BLaER1 treated with 17β-estradiol and CSF1 and Interleukin-3, amounts not matched to agents 10 nM and 100 nM (cell line): ENCODE measurements at regions not wholly inside any gene's neighbourhood (a gene's known extent, or its start where the extent isn't known, plus 50 kb on each side); places are given as distances from the start of the nearest gene placed in this dataset.

Experiments
- H3K27ac ChIP-seq, 11 experiments: shearing (Covaris generic); formaldehyde crosslinking; 2 replicates each; pipeline ENCODE4 v1.8.1; 2022
- H3K27me3 ChIP-seq, 11 experiments: shearing (Covaris generic); formaldehyde crosslinking; 2 replicates each; pipeline ENCODE4 v1.8.1; 2022
- H3K36me3 ChIP-seq, 11 experiments: shearing (Covaris generic); formaldehyde crosslinking; 2 replicates each; pipeline ENCODE4 v1.8.1; 2022
- H3K4me1 ChIP-seq, 10 experiments: shearing (Covaris generic); formaldehyde crosslinking; 2 replicates each; pipeline ENCODE4 v1.8.1; 2022
- H3K4me2 ChIP-seq, 11 experiments: shearing (Covaris generic); formaldehyde crosslinking; 2 replicates each; pipeline ENCODE4 v1.8.1; 2022
- H3K4me3 ChIP-seq, 10 experiments: shearing (Covaris generic); formaldehyde crosslinking; 2 replicates each; pipeline ENCODE4 v1.8.1; 2022
- H3K9ac ChIP-seq, 11 experiments: shearing (Covaris generic); formaldehyde crosslinking; 2 replicates each; pipeline ENCODE4 v1.8.1; 2022
- H3K9me3 ChIP-seq, 11 experiments: shearing (Covaris generic); formaldehyde crosslinking; replicated peaks in 1 of 11; 2 replicates each; pipeline ENCODE4 v1.8.1; 2022
- H4K20me1 ChIP-seq, 11 experiments: shearing (Covaris generic); formaldehyde crosslinking; 2 replicates each; pipeline ENCODE4 v1.8.1; 2022
- Cebpa-rat ChIP-seq, 11 experiments: shearing (Covaris generic); IDR thresholded peaks; 2 replicates each; pipeline ENCODE4 v1.8.1; 2022

- Histone ChIP-seq H3K27ac (no peak overlapping the region), H3K4me2 (peak overlapping the region in 1 of 11 experiments; percentile 97; a peak in 1 of 22 replicates)
Observed at GRCh38 chr19:28285917-28286316, 927.0 kb downstream of the UQCRFS1 start.

GRCh38 chr19:28285078-28285477 lies 927.9 kb downstream of the UQCRFS1 start:
- Histone ChIP-seq H3K9me3 (peaks cover 8 to 26% (median 13%) of the 10 kb centered on the region in 11 experiments; a peak in 15 of 22 replicates), H3K4me3 (no peak overlapping the region), H3K36me3 (no peaks in the 10 kb centered on the region), H3K27me3 (no peaks in the 10 kb centered on the region), H3K27ac (no peak overlapping the region), H4K20me1 (no peaks in the 10 kb centered on the region), H3K4me1 (peaks cover 13 to 41% (median 37%) of the 10 kb centered on the region in 10 experiments), H3K9ac (no peak overlapping the region), H3K4me2 (no peak overlapping the region)
- no peak for TF ChIP-seq Cebpa-rat (IDR thresholded peaks at IDR 0.05)

More at GRCh38 chr19:28285917-28286316, 927.0 kb downstream of the UQCRFS1 start:
- TF ChIP-seq Cebpa-rat (IDR thresholded peaks at IDR 0.05) = no peak
- Histone ChIP-seq H3K4me1 (peaks cover 14 to 49% (median 46%) of the 10 kb centered on the region in 10 experiments), H3K36me3 (no peaks in the 10 kb centered on the region), H3K9me3 (peaks cover 8 to 26% (median 13%) of the 10 kb centered on the region in 11 experiments; a peak in 15 of 22 replicates), H3K27me3 (no peaks in the 10 kb centered on the region), H3K4me3 (no peak overlapping the region), H4K20me1 (no peaks in the 10 kb centered on the region), H3K9ac (no peak overlapping the region)

GRCh38 chr19:28284389-28284788 lies 928.6 kb downstream of the UQCRFS1 start:
- Histone ChIP-seq H3K9ac (no peak overlapping the region), H3K4me2 (no peak overlapping the region), H3K4me3 (no peak overlapping the region), H3K36me3 (no peaks in the 10 kb centered on the region), H3K27me3 (no peaks in the 10 kb centered on the region), H3K27ac (no peak overlapping the region), H4K20me1 (no peaks in the 10 kb centered on the region), H3K4me1 (peaks cover 6 to 34% (median 31%) of the 10 kb centered on the region in 10 experiments; a peak in 17 of 20 replicates), H3K9me3 (peaks cover 8 to 26% (median 13%) of the 10 kb centered on the region in 11 experiments; a peak in 15 of 22 replicates)
- no peak for TF ChIP-seq Cebpa-rat (IDR thresholded peaks at IDR 0.05)

GRCh38 chr19:28283592-28283991 lies 929.4 kb downstream of the UQCRFS1 start:
- TF ChIP-seq Cebpa-rat (IDR thresholded peaks at IDR 0.05) = no peak
- Histone ChIP-seq H3K4me3 (no peak overlapping the region), H3K9me3 (peaks cover 8 to 26% (median 13%) of the 10 kb centered on the region in 11 experiments; a peak in 15 of 22 replicates), H3K9ac (no peak overlapping the region), H3K4me1 (peaks cover 0 to 26% (median 23%) of the 10 kb centered on the region in 10 experiments; a peak in 17 of 20 replicates), H4K20me1 (no peaks in the 10 kb centered on the region), H3K4me2 (no peak overlapping the region), H3K36me3 (no peaks in the 10 kb centered on the region), H3K27me3 (no peaks in the 10 kb centered on the region), H3K27ac (no peak overlapping the region)

GRCh38 chr19:28281676-28282075 lies 931.3 kb downstream of the UQCRFS1 start:
- Histone ChIP-seq H3K4me1 (peaks cover 0 to 7% (median 4%) of the 10 kb centered on the region in 10 experiments; a peak in 12 of 20 replicates), H3K27ac (no peak overlapping the region), H3K4me3 (no peak overlapping the region), H3K36me3 (no peaks in the 10 kb centered on the region), H3K27me3 (no peaks in the 10 kb centered on the region), H3K4me2 (no peak overlapping the region), H3K9ac (no peak overlapping the region), H3K9me3 (peaks cover 8 to 26% (median 13%) of the 10 kb centered on the region in 11 experiments; a peak in 15 of 22 replicates), H4K20me1 (no peaks in the 10 kb centered on the region)
- no peak for TF ChIP-seq Cebpa-rat (IDR thresholded peaks at IDR 0.05)

- Histone ChIP-seq H3K27me3 (no peaks in the 10 kb centered on the region), H4K20me1 (no peaks in the 10 kb centered on the region), H3K27ac (no peak overlapping the region), H3K9me3 (no peaks in the 10 kb centered on the region; a peak in 1 of 22 replicates), H3K4me2 (no peak overlapping the region), H3K36me3 (no peaks in the 10 kb centered on the region), H3K9ac (no peak overlapping the region), H3K4me1 (no peaks in the 10 kb centered on the region), H3K4me3 (no peak overlapping the region)
- no peak for TF ChIP-seq Cebpa-rat (IDR thresholded peaks at IDR 0.05)
Observed at GRCh38 chr19:28264556-28264955, 948.4 kb downstream of the UQCRFS1 start.

- Histone ChIP-seq H4K20me1 (no peaks in the 10 kb centered on the region), H3K9me3 (no peaks in the 10 kb centered on the region; a peak in 1 of 22 replicates), H3K4me2 (no peak overlapping the region), H3K9ac (no peak overlapping the region), H3K27ac (no peak overlapping the region), H3K4me3 (no peak overlapping the region), H3K27me3 (no peaks in the 10 kb centered on the region), H3K4me1 (no peaks in the 10 kb centered on the region), H3K36me3 (no peaks in the 10 kb centered on the region)
- no peak for TF ChIP-seq Cebpa-rat (IDR thresholded peaks at IDR 0.05)
Observed at GRCh38 chr19:28258829-28259228, 954.1 kb downstream of the UQCRFS1 start.

- H3K4me1 ChIP-seq = no peaks in the 10 kb centered on the region
- no peaks in the 10 kb centered on the region for H4K20me1 ChIP-seq
- no peaks in the 10 kb centered on the region; a peak in 1 of 22 replicates for H3K9me3 ChIP-seq
- TF ChIP-seq Cebpa-rat (IDR thresholded peaks at IDR 0.05) = no peak
- no peaks in the 10 kb centered on the region for H3K27me3 ChIP-seq
- H3K27ac ChIP-seq = no peak overlapping the region
- no peak overlapping the region for H3K9ac ChIP-seq
- no peak overlapping the region for H3K4me3 ChIP-seq
- no peak overlapping the region for H3K4me2 ChIP-seq
- no peaks in the 10 kb centered on the region for H3K36me3 ChIP-seq
Observed at GRCh38 chr19:28257396-28257795, 955.6 kb downstream of the UQCRFS1 start.

GRCh38 chr19:28247243-28247642 lies 965.7 kb downstream of the UQCRFS1 start:
- H3K27me3 ChIP-seq = no peaks in the 10 kb centered on the region
- H3K4me2 ChIP-seq = no peak overlapping the region
- H3K9me3 ChIP-seq = no peaks in the 10 kb centered on the region
- TF ChIP-seq Cebpa-rat (IDR thresholded peaks at IDR 0.05) = no peak
- H3K36me3 ChIP-seq = no peaks in the 10 kb centered on the region
- no peak overlapping the region for H3K9ac ChIP-seq
- H4K20me1 ChIP-seq = no peaks in the 10 kb centered on the region
- H3K4me3 ChIP-seq = no peak overlapping the region
- no peaks in the 10 kb centered on the region for H3K4me1 ChIP-seq
- H3K27ac ChIP-seq = no peak overlapping the region

- H3K36me3 ChIP-seq = no peaks in the 10 kb centered on the region
- H3K4me2 ChIP-seq = no peak overlapping the region
- H3K9me3 ChIP-seq = no peaks in the 10 kb centered on the region
- no peak overlapping the region for H3K9ac ChIP-seq
- H3K4me3 ChIP-seq = no peak overlapping the region
- no peaks in the 10 kb centered on the region for H3K4me1 ChIP-seq
- H3K27me3 ChIP-seq = no peaks in the 10 kb centered on the region
- no peak for TF ChIP-seq Cebpa-rat (IDR thresholded peaks at IDR 0.05)
- H4K20me1 ChIP-seq = no peaks in the 10 kb centered on the region
- no peak overlapping the region for H3K27ac ChIP-seq
Observed at GRCh38 chr19:28245937-28246336, 967.0 kb downstream of the UQCRFS1 start.
